ENCODE measurements at regions not wholly inside any gene's neighbourhood (a gene's known extent, or its start where the extent isn't known, plus 50 kb on each side); places are given as distances from the start of the nearest gene placed in this dataset.

- Histone ChIP-seq H3K36me3 (ENCODE audit: insufficient read depth, low read length) (no peaks in the 10 kb centered on the region), H3K9me3 (ENCODE audit: low read length) (no peaks in the 10 kb centered on the region), H3K4me1 (ENCODE audit: insufficient read depth, low read length, poor library complexity, severe bottlenecking) (no peaks in the 10 kb centered on the region), H3K9me2 (ENCODE audit: insufficient read depth, low read length) (no peaks in the 10 kb centered on the region), H3K4me3 (ENCODE audit: low read depth, low read length, poor library complexity, severe bottlenecking) (no peak overlapping the region), H3K79me2 (ENCODE audit: insufficient read depth, low read depth, low read length) (no peaks in the 10 kb centered on the region), H3K27ac (ENCODE audit: low read depth, low read length, poor library complexity, severe bottlenecking) (no peak overlapping the region), H3K4me2 (ENCODE audit: low read length) (no peak overlapping the region), H2AFZ (ENCODE audit: low read length) (no peak overlapping the region), H4K20me1 (ENCODE audit: insufficient read depth, low read length) (no peaks in the 10 kb centered on the region)
- no peak for TF ChIP-seq CTCF (conservative IDR thresholded peaks at IDR 0.05; ENCODE audit: low read length)
- no peak for TF ChIP-seq EZH2phosphoT487 (IDR thresholded peaks at IDR 0.05; ENCODE audit: borderline replicate concordance, low read depth, low read length)
- no TSS peak for BruUV-seq (replicated peaks)
- ChIA-PET CTCF (ENCODE audit: unreplicated experiment) (no interaction called here), POLR2A (no interaction called here)
- intact Hi-C loops (cut with micrococcal nuclease; ENCODE audit: unreplicated experiment), result no loop called here
- no peak for DNase-seq (ENCODE audit: low spot score)
These were observed 63.5 kb upstream of the SERP2 start for GRCh38 chr13:44309794-44310757.

- BruUV-seq (replicated peaks), result no TSS peak
These were observed 62.4 kb upstream of the SERP2 start for GRCh38 chr13:44311011-44311780.

More at GRCh38 chr13:44311011-44311780, 62.4 kb upstream of the SERP2 start:
- no peaks in the 10 kb centered on the region for H3K36me3 ChIP-seq (ENCODE audit: insufficient read depth, low read length)
- H3K9me2 ChIP-seq (ENCODE audit: insufficient read depth, low read length), result no peaks in the 10 kb centered on the region
- no peak overlapping the region for H3K4me2 ChIP-seq (ENCODE audit: low read length)
- H2AFZ ChIP-seq (ENCODE audit: low read length), result no peak overlapping the region
- no peaks in the 10 kb centered on the region for H3K9me3 ChIP-seq (ENCODE audit: low read length)
- intact Hi-C loops (cut with micrococcal nuclease; ENCODE audit: unreplicated experiment), result no loop called here
- TF ChIP-seq EZH2phosphoT487 (IDR thresholded peaks at IDR 0.05; ENCODE audit: borderline replicate concordance, low read depth, low read length) (no peak), CTCF (conservative IDR thresholded peaks at IDR 0.05; ENCODE audit: low read length) (no peak)
- CTCF ChIA-PET (ENCODE audit: unreplicated experiment), result no interaction called here
- H4K20me1 ChIP-seq (ENCODE audit: insufficient read depth, low read length), result no peaks in the 10 kb centered on the region
- DNase-seq (ENCODE audit: low spot score), result no peak
- H3K27ac ChIP-seq (ENCODE audit: low read depth, low read length, poor library complexity, severe bottlenecking), result no peak overlapping the region
- no peak overlapping the region for H3K4me3 ChIP-seq (ENCODE audit: low read depth, low read length, poor library complexity, severe bottlenecking)
- no peaks in the 10 kb centered on the region for H3K4me1 ChIP-seq (ENCODE audit: insufficient read depth, low read length, poor library complexity, severe bottlenecking)
- POLR2A ChIA-PET, result interaction anchor here (0.6 kb wide), 1 partner anchor 409 kb away, joined by 3 read pairs; no protein-coding TSS in a partner anchor
- H3K79me2 ChIP-seq (ENCODE audit: insufficient read depth, low read depth, low read length), result no peaks in the 10 kb centered on the region

All from OCI-LY7 (cell line).